Tibial nerve (tissue), 4 donors: ENCODE measurements at regions not wholly inside any gene's neighbourhood (a gene's known extent, or its start where the extent isn't known, plus 50 kb on each side); places are given as distances from the start of the nearest gene placed in this dataset.

Source experiments
- DNase-seq, 2 donors: peaks; one replicate each; pipeline ENCODE4 v3.0.0-alpha.2; 2019; ENCODE audit warnings: low spot score in 2 of 2
- H3K27ac ChIP-seq, 4 donors: fragments of 200-600 bp; sonication (generic) in 3 of 4; one replicate each; pipeline ENCODE4 v1.5.1; 2017 to 2019; ENCODE audit warnings: mild to moderate bottlenecking in 1 of 4
- H3K27me3 ChIP-seq, 2 donors: fragments of 200-600 bp; sonication (generic) in 1 of 2; one replicate each; pipeline versions ENCODE4 v1.5.1 to v1.6.0; 2017 to 2019
- H3K36me3 ChIP-seq, 3 donors: fragments of 200-600 bp; sonication (generic); one replicate each; pipeline ENCODE4 v1.5.1; 2018 to 2019
- H3K4me1 ChIP-seq, 4 donors: fragments of 200-600 bp; sonication (generic) in 3 of 4; one replicate each; pipeline ENCODE4 v1.5.1; 2017 to 2019
- H3K4me3 ChIP-seq, 4 donors: fragments of 200-600 bp; sonication (generic) in 3 of 4; one replicate each; pipeline ENCODE4 v1.5.1; 2017 to 2019; ENCODE audit warnings: mild to moderate bottlenecking in 1 of 4, moderate library complexity in 1 of 4
- H3K9me3 ChIP-seq, 4 donors: fragments of 200-600 bp; sonication (generic) in 3 of 4; one replicate each; pipeline ENCODE4 v1.5.1; 2017 to 2019
- EP300 ChIP-seq, 2 donors: sonication (generic); formaldehyde crosslinking; IDR thresholded peaks; one replicate each; pipeline ENCODE4 v1.6.1; 2017; ENCODE audit warnings: antibody characterized with exemption in 2 of 2, mild to moderate bottlenecking in 1 of 2
- POLR2A ChIP-seq, 2 donors: fragments of 450-650 bp; IDR thresholded peaks; one replicate each; pipeline ENCODE4 v1.6.1; 2017; ENCODE audit warnings: antibody characterized with exemption in 2 of 2, mild to moderate bottlenecking in 2 of 2, moderate library complexity in 2 of 2
- WGBS, 2 donors: methylation state at CpG; one replicate each; pipeline ENCODE4 v1.1.5; 2018; 5-methylcytosine and 5-hydroxymethylcytosine counted together
- TF ChIP-seq, protein P1 (sequence below), 5 experiments: fragments of 200-600 bp in 3 of 5; fragments of 450-650 bp in 2 of 5; sonication (generic) in 3 of 5; IDR thresholded peaks; one replicate each; pipeline ENCODE4 v1.5.1; 2016 to 2019; ENCODE audit warnings: antibody characterized with exemption in 5 of 5, mild to moderate bottlenecking in 3 of 5, moderate library complexity in 2 of 5

- H3K4me1 ChIP-seq: peaks cover 0 to 8% (median 2%) of the 10 kb centered on the region in 4 donors
- TF ChIP-seq POLR2A (IDR thresholded peaks at IDR 0.05) (no peak), EP300 (IDR thresholded peaks at IDR 0.05) (no peak)
- TF ChIP-seq, protein P1, sequence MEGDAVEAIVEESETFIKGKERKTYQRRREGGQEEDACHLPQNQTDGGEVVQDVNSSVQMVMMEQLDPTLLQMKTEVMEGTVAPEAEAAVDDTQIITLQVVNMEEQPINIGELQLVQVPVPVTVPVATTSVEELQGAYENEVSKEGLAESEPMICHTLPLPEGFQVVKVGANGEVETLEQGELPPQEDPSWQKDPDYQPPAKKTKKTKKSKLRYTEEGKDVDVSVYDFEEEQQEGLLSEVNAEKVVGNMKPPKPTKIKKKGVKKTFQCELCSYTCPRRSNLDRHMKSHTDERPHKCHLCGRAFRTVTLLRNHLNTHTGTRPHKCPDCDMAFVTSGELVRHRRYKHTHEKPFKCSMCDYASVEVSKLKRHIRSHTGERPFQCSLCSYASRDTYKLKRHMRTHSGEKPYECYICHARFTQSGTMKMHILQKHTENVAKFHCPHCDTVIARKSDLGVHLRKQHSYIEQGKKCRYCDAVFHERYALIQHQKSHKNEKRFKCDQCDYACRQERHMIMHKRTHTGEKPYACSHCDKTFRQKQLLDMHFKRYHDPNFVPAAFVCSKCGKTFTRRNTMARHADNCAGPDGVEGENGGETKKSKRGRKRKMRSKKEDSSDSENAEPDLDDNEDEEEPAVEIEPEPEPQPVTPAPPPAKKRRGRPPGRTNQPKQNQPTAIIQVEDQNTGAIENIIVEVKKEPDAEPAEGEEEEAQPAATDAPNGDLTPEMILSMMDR (IDR thresholded peaks at IDR 0.05): no peak
- H3K4me3 ChIP-seq: no peak overlapping the region
- H3K27ac ChIP-seq: no peak overlapping the region
- H3K27me3 ChIP-seq: no peaks in the 10 kb centered on the region
- DNase-seq: no peak
- 49 to 61% methylated on average over 5 of the region's 5 CpGs for WGBS, 2 donors
- H3K9me3 ChIP-seq: no peaks in the 10 kb centered on the region
- H3K36me3 ChIP-seq: no peaks in the 10 kb centered on the region
Observed at GRCh38 chr9:13020146-13021040, 245.6 kb downstream of the LURAP1L start.

- 75 to 100% methylated on average over 1 of the region's 1 CpG for WGBS, 2 donors
- H3K27me3 ChIP-seq: no peaks in the 10 kb centered on the region
- no peak overlapping the region for H3K27ac ChIP-seq
- no peaks in the 10 kb centered on the region for H3K9me3 ChIP-seq
- H3K4me1 ChIP-seq: peaks cover 0 to 8% (median 2%) of the 10 kb centered on the region in 4 donors
- H3K36me3 ChIP-seq: no peaks in the 10 kb centered on the region
- DNase-seq: no peak
- no peak overlapping the region for H3K4me3 ChIP-seq
- TF ChIP-seq, protein P1 (IDR thresholded peaks at IDR 0.05): no peak
- TF ChIP-seq EP300 (IDR thresholded peaks at IDR 0.05) (no peak), POLR2A (IDR thresholded peaks at IDR 0.05) (no peak)
Observed at GRCh38 chr9:13022756-13023155, 247.9 kb downstream of the LURAP1L start.

GRCh38 chr9:13023498-13023897 lies 248.7 kb downstream of the LURAP1L start:
- no peaks in the 10 kb centered on the region for H3K36me3 ChIP-seq
- no peaks in the 10 kb centered on the region for H3K9me3 ChIP-seq
- TF ChIP-seq POLR2A (IDR thresholded peaks at IDR 0.05) (no peak), EP300 (IDR thresholded peaks at IDR 0.05) (no peak)
- TF ChIP-seq, protein P1 (IDR thresholded peaks at IDR 0.05): no peak
- H3K27me3 ChIP-seq: no peaks in the 10 kb centered on the region
- no peak overlapping the region for H3K27ac ChIP-seq
- H3K4me1 ChIP-seq: peaks cover 0 to 8% (median 2%) of the 10 kb centered on the region in 4 donors
- WGBS, 2 donors: 94 to 97% methylated on average over 2 of the region's 2 CpGs
- no peak overlapping the region for H3K4me3 ChIP-seq
- DNase-seq: no peak

DNA sequence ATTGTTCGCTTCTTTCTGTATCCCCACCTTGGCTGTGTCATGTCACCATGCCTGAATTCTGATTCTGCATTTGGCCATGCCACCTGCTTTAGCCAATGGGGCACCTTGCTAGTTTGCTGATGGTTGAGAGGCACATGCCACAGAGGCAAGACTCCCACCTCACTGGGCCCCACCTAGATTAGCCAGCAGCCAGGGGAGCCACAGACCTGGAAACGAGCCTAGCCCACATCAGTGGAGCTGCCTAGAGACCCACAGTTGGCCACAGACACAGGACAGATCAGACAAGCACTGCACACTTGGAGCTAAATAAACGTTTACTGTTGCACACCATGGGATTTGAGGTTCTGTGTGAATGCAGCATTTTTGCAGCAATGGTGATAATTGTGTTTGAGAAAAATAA lies 252.1 kb downstream of the LURAP1L start:
- no peak overlapping the region for H3K4me3 ChIP-seq
- no peak for DNase-seq
- H3K27me3 ChIP-seq: no peaks in the 10 kb centered on the region
- H3K27ac ChIP-seq: no peak overlapping the region
- H3K9me3 ChIP-seq: no peaks in the 10 kb centered on the region
- H3K4me1 ChIP-seq: no peaks in the 10 kb centered on the region
- TF ChIP-seq, protein P1 (IDR thresholded peaks at IDR 0.05): no peak
- TF ChIP-seq EP300 (IDR thresholded peaks at IDR 0.05) (no peak), POLR2A (IDR thresholded peaks at IDR 0.05) (no peak)
- WGBS, 2 donors: 64 to 68% methylated on average over 3 of the region's 3 CpGs
- H3K36me3 ChIP-seq: no peaks in the 10 kb centered on the region

- TF ChIP-seq, protein P1 (IDR thresholded peaks at IDR 0.05): no peak
- TF ChIP-seq EP300 (IDR thresholded peaks at IDR 0.05) (no peak), POLR2A (IDR thresholded peaks at IDR 0.05) (no peak)
- no peak for DNase-seq
- 86 to 89% methylated on average over 6 of the region's 6 CpGs for WGBS, 2 donors
Observed at GRCh38 chr9:13027879-13028278, 251.6 kb downstream of the MPDZ start.

More at GRCh38 chr9:13027879-13028278, 251.6 kb downstream of the MPDZ start:
- H3K36me3 ChIP-seq: no peaks in the 10 kb centered on the region
- no peaks in the 10 kb centered on the region for H3K9me3 ChIP-seq
- no peaks in the 10 kb centered on the region for H3K4me1 ChIP-seq
- H3K27ac ChIP-seq: no peak overlapping the region
- no peak overlapping the region for H3K4me3 ChIP-seq
- no peaks in the 10 kb centered on the region for H3K27me3 ChIP-seq
